Non-pigmented ciliary epithelial cell (primary cell): ENCODE measurements at regions not wholly inside any gene's neighbourhood (a gene's known extent, or its start where the extent isn't known, plus 50 kb on each side); places are given as distances from the start of the nearest gene placed in this dataset.

ENCODE experiments used
- DNase-seq: peaks from one replicate; pipeline ENCODE4 v3.0.0-alpha.2; 2010; ENCODE audit warnings: low read depth

DNA sequence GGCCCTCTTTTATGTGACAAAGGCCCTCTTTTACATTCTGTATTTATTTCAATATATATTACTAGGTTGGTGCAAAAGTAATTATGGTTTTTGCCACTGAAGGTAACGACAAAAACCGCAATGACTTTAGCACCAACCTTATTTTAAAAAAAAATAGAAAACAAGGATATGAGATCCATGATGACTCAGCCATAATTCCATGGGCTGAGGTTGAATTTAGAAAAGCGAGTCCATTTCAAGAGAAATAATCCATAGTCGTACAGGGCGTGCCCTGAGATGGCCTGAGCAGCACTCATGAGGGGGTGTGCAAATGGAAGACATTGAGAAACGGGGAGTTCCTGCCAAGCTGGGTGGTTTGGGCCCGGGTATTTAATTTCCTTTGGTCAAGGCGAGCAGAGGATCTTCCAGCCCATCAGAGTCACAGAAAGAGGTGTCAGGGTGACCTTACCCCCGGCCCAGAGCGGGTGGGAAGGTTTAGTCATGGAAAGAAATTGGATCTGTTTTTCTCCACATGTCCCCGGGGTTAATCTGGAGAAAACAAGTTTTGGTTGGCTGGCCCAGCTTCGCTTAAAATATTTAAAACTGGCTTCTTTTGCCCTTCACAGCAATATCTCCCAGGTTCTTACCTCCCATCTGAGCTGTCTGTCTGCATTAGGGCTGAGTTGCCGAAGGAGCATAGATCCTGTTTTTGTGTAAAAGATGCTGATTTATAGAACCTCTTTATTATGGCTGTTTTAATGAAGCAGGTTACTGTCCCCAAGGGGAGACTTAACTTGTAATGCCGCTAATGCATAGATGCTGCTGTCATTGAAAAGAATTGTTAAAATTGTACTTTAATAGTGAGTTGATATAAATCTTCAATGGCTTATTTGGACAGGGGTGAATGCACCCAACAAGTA, 255.6 kb downstream of the PREX1 start:
- no peak for DNase-seq

DNA sequence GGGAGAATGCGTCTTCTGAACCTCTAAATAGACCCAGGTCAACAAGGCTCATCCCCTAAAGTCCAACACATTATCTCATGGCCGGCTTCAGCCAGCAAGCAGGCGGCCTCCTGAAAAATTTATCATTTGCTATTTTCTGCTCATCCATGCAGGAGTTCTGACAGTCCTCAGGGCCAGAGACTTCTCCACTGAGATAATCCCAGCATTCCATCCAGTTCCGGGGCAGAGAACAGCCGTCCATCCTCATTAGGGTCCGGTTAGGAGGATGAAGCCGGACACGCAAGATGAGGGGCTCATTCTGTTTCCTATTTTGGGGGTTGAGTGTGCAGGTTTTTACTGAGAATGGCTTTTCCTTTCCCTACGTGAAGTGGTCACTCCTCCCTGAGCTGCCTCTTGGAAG, 258.1 kb downstream of the PREX1 start:
- DNase-seq, result no peak

DNA sequence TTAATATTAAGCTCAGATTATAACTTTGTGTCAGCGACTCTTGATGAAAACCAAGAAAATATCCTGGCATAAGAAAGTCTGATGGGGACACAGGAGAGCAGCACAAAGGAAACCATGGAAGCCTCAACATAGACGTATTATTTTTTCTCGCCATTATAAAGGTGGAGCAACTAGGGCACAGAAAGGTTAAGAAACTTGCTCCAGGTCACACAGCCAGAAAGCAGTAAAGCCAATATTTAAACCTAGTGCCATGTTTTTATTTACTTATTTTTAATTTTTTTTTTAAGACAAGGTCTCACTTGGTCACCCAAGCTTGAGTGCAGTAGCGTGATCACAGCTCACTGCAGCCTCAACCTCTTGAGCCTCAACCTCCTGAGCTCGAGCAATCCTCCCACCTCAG, 259.3 kb downstream of the PREX1 start:
- no peak for DNase-seq

DNA sequence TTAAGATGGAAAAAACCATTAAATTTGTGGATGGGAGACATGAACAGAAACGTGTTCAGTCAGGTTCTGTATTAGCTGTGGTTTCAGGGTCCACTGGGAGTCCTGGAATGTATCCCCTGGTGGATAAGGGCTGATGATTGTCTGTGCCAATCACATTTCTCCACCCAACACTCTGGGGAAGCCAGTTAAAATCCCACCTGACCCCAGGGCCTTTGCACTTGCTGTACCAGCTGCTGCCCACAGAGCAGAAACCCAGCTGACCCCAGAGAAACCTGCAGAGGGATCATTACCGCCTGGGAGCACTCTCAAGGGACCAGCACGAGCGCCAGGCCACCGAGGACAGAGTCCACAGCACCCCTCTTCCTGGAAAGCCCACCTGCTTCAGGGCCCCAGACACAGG, 260.7 kb downstream of the PREX1 start:
- no peak for DNase-seq

- DNase-seq, result no peak
These were observed 262.7 kb downstream of the PREX1 start for GRCh38 chr20:48564982-48565539.

DNA sequence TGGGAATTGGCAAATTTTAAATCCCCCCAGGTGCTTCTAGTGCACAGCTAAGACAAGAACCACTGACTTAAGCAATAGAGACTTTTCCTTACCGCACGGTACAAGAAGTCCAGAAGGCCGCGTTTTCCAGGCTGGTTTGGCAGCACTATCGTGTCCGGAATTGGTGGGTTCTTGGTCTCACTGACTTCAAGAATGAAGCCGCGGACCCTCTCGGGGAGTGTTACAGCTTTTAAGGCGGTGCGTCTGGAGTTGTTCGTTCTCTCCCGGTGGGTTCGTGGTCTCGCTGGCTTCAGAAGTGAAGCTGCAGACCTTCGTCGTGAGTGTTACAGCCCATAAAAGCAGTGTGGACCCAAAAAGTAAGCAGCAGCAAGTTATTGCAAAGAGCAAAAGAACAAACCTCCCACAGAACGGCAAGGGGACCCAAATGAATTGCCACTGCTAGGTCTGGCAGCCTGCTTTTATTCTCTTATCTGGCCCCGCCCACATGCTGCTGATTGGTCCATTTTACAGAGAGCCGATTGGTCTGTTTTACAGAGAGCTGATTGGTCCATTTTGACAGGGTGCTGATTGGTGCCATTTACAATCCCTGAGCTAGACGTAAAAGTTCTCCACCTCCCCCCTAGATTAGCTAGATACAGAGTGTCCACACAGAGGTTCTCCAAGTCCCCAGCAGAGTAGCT, 264.5 kb downstream of the PREX1 start:
- DNase-seq, result no peak

- DNase-seq, result no peak
These were observed 265.1 kb downstream of the PREX1 start for GRCh38 chr20:48562586-48563116.

DNA sequence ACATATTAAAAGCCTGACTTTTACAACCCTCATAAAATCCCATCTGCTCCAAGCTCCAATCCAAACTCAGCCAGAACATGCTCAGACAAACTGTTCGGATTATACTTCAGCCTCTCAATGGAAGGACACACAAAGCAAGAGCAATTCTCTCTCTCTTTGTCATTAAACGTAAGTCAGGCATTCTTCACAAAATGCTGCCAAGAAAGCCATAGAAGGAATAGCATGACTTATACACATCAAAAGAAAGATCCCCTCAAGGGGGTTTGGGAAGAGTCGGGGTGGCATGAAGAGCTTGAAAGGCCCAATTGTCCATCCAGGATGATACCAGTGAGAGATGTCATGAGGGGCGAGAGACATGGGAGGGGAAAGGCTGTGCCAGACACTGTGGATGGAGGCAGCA, 268.9 kb downstream of the PREX1 start:
- DNase-seq, result no peak

GRCh38 chr20:48557380-48557779, 270.4 kb downstream of the PREX1 start:
- DNase-seq, result no peak

- DNase-seq, result no peak
These were observed 270.8 kb downstream of the PREX1 start for GRCh38 chr20:48556956-48557355.

DNA sequence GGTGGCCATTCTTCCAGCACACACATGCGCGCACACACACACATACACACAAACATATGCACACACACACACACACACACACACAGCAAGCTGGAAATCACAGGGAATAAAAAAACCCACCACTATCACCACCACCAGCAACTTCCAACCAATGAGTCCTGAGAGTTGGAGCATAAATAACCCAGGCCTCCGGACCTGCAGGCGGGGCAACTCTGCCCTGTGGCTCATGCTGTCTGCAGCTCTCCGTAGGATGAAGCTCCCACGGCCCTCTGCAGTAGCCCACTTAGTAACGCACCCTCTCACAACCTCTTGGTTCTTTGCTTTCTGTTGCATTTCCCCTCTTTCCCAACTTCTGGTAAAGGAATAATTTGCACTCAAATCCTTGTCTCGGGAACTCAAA, 275.2 kb downstream of the PREX1 start:
- no peak for DNase-seq

DNA sequence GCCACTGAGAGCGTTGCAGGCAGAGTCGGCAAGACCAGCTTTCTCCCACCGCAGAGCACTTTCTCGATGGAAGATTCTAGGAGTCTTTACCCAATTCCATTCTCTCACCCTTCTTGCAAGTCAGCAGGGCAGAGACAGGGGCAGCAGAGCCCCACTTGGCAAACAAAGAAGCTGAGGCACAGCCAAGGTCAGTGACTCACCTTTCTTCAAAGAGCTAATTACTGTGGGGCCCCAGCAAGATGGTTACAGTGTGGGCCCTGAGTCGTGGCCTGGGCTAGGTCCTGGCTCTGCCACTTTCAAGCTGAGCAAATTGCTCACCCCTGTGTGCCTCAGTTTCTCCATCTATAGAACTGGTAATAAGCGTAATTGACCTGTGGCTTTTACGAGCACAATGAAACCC, 277.0 kb downstream of the PREX1 start:
- DNase-seq, result no peak

- DNase-seq, result no peak
These were observed 280.1 kb downstream of the PREX1 start for GRCh38 chr20:48547664-48548063.

- DNase-seq, result no peak
These were observed 283.1 kb downstream of the PREX1 start for GRCh38 chr20:48544402-48545339.

GRCh38 chr20:48541581-48542071, 286.2 kb downstream of the PREX1 start:
- DNase-seq, result no peak

- no peak for DNase-seq
These were observed 288.9 kb downstream of the PREX1 start for GRCh38 chr20:48538856-48539255.

DNA sequence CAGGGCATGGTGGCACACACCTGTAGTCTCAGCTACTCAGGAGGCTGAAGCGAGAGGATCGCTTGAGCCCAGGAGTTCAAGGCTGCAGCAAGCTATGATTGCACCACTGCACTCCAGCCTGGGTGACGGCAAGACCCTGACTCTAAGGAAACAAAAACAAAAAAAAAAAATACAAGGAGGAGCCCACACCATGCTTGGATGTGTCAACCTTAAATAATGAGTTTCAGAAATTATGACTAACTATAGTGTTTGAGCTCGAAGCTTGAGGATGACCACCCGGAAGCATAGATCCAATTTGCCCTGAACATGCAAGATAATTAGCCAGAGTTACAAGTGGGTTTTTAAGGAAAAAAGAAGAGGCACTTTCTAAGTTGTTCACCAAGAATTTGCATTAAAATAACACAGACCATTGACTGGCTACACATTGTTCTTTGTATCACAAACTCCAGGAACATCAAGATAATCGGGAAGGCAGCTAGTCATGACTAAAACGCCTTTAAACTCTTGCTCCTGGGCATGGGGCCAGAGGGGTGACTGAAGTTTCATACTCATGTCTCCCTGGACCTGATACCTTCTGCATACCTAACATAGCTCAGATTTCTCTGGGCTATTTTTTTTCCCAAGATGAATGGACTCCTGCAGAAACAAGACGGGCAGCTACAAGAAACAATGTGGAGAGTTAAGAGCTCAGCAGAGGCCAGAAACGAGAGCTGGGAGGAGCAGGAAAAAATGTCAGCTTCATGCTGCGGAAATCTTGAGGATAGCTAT, 289.6 kb downstream of the PREX1 start:
- peak; percentile 88 for DNase-seq

DNA sequence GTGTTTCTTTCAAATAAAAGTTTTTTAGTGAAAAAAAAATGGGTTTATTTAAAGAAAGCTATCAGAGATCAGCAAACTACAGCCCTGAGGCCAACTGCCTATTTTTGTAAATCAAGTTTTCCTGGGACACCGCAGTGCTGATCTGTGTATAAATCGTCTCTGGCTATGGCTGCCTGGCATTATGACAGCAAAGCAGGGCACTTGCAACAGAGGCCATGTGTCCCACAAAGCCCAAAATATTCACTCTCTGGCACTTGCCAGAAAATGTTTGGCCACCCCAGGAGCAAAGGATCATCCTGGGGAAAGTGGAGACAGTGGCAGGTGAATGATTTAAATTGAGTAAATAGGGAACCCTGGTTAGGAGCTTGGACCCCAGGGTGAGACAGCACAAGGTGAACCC, 291.6 kb downstream of the PREX1 start:
- DNase-seq, result no peak

GRCh38 chr20:48535556-48535955, 292.2 kb downstream of the PREX1 start:
- DNase-seq, result no peak

- no peak for DNase-seq
These were observed 295.8 kb downstream of the PREX1 start for GRCh38 chr20:48532028-48532427.

DNA sequence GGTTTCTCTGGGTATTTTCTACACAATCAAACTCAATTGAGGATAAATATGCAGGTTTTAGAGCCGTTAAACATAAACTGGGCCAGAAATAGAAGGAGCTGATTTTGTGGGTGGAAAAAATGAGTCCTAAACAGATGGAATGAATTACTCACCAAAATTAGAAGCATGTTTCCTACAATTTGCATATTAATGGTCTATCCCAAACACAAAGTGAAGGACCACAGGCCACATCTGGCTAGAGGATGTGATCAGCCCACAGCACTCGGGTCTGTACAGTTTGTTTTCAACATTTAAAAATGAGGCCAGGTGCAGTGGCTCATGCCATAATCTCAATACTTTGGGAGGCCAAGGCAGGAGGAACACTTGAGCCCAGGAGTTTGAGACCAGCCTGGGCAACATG, 296.3 kb downstream of the PREX1 start:
- no peak for DNase-seq
